Liver (tissue), 7 donors: ENCODE measurements at regions not wholly inside any gene's neighbourhood (a gene's known extent, or its start where the extent isn't known, plus 50 kb on each side); places are given as distances from the start of the nearest gene placed in this dataset.

Source experiments
- DNase-seq: peaks from one replicate; pipeline ENCODE4 v3.0.0-alpha.2; 2017; ENCODE audit warnings: low spot score
- H3K27ac ChIP-seq, 2 donors: one replicate each; pipeline ENCODE4 v1.7.0; 2013; ENCODE audit warnings: inconsistent platforms in 2 of 2, low read length in 2 of 2, control low read depth in 1 of 2, low read depth in 1 of 2, mild to moderate bottlenecking in 1 of 2
- H3K27me3 ChIP-seq, 4 donors: one replicate each; pipeline versions ENCODE4 v1.6.1 to v1.7.0; 2013; ENCODE audit warnings: low read length in 3 of 4, inconsistent platforms in 1 of 4, mild to moderate bottlenecking in 1 of 4, moderate library complexity in 1 of 4; ENCODE audit not compliant: control insufficient read depth in 4 of 4, insufficient read depth in 4 of 4
- H3K36me3 ChIP-seq, 4 donors: one replicate each; pipeline versions ENCODE4 v1.6.1 to v1.7.0; 2013; ENCODE audit warnings: low read length in 3 of 4, mild to moderate bottlenecking in 3 of 4, low read depth in 1 of 4, moderate library complexity in 1 of 4; ENCODE audit not compliant: control insufficient read depth in 4 of 4, insufficient read depth in 3 of 4
- H3K4me1 ChIP-seq, 4 donors: one replicate each; pipeline versions ENCODE4 v1.6.1 to v1.7.0; 2013; ENCODE audit warnings: low read length in 3 of 4, mild to moderate bottlenecking in 3 of 4, moderate library complexity in 1 of 4; ENCODE audit not compliant: control insufficient read depth in 4 of 4, insufficient read depth in 4 of 4
- H3K4me3 ChIP-seq, 3 donors: one replicate each; pipeline versions ENCODE4 v1.6.1 to v1.7.0; 2013; ENCODE audit warnings: low read length in 3 of 3, control low read depth in 1 of 3, low read depth in 1 of 3, mild to moderate bottlenecking in 1 of 3
- H3K9ac ChIP-seq, 2 donors: one replicate each; pipeline ENCODE4 v1.7.0; 2013; ENCODE audit warnings: low read length in 2 of 2, mild to moderate bottlenecking in 2 of 2, moderate library complexity in 2 of 2, control low read depth in 1 of 2, low read depth in 1 of 2
- H3K9me3 ChIP-seq, 4 donors: one replicate each; pipeline versions ENCODE4 v1.6.1 to v1.7.0; 2013; ENCODE audit warnings: low read length in 3 of 4; ENCODE audit not compliant: control insufficient read depth in 4 of 4
- FOXA1 ChIP-seq: IDR thresholded peaks from 2 replicates; pipeline ENCODE4 v1.6.1; 2016; ENCODE audit warnings: antibody characterized with exemption
- FOXA2 ChIP-seq: IDR thresholded peaks from 2 replicates; pipeline ENCODE4 v1.6.1; 2016; ENCODE audit warnings: antibody characterized with exemption
- GABPA ChIP-seq, 2 donors: IDR thresholded peaks in 1 of 2; conservative IDR thresholded peaks in 1 of 2; 2 replicates each; pipeline ENCODE4 v1.6.1; 2016; ENCODE audit warnings: antibody characterized with exemption in 2 of 2, mild to moderate bottlenecking in 1 of 2, moderate library complexity in 1 of 2
- HNF4A ChIP-seq, 2 donors: conservative IDR thresholded peaks; 2 replicates each; pipeline ENCODE4 v1.6.1; 2016; ENCODE audit warnings: antibody characterized with exemption in 2 of 2, mild to moderate bottlenecking in 2 of 2
- HNF4G ChIP-seq: IDR thresholded peaks from 2 replicates; pipeline ENCODE4 v1.6.1; 2016; ENCODE audit warnings: antibody characterized with exemption
- JUND ChIP-seq, 2 donors: IDR thresholded peaks; 2 replicates each; pipeline ENCODE4 v1.6.1; 2016; ENCODE audit warnings: antibody characterized with exemption in 2 of 2
- RAD21 ChIP-seq, 2 donors: IDR thresholded peaks; 2 replicates each; pipeline ENCODE4 v1.6.1; 2016; ENCODE audit warnings: antibody characterized with exemption in 2 of 2, mild to moderate bottlenecking in 2 of 2
- RXRA ChIP-seq, 2 donors: IDR thresholded peaks; 2 replicates each; pipeline ENCODE4 v1.6.1; 2017 to 2018; ENCODE audit warnings: antibody characterized with exemption in 2 of 2, mild to moderate bottlenecking in 1 of 2
- SP1 ChIP-seq: IDR thresholded peaks from 2 replicates; pipeline ENCODE4 v1.6.1; 2018; ENCODE audit warnings: antibody characterized with exemption, mild to moderate bottlenecking
- TAF1 ChIP-seq: conservative IDR thresholded peaks from 2 replicates; pipeline ENCODE4 v1.6.1; 2016; ENCODE audit warnings: antibody characterized with exemption, mild to moderate bottlenecking
- YY1 ChIP-seq: IDR thresholded peaks from 2 replicates; pipeline ENCODE4 v1.6.1; 2016; ENCODE audit warnings: antibody characterized with exemption, mild to moderate bottlenecking
- TF ChIP-seq, protein P1 (sequence below): fragments of 150-350 bp; IDR thresholded peaks from 2 replicates; pipeline ENCODE4 v1.5.1; 2017; ENCODE audit warnings: improper control_type of control experiment, low read depth, low read length; ENCODE audit not compliant: missing input control
- TF ChIP-seq, protein P2 (sequence below): IDR thresholded peaks from 2 replicates; pipeline ENCODE4 v1.6.1; 2016; ENCODE audit warnings: antibody characterized with exemption
- TF ChIP-seq, protein P3 (sequence below): IDR thresholded peaks from 2 replicates; pipeline ENCODE4 v1.6.1; 2016; ENCODE audit warnings: antibody characterized with exemption
- TF ChIP-seq, protein P4 (sequence below): IDR thresholded peaks from 2 replicates; pipeline ENCODE4 v1.6.1; 2016; ENCODE audit warnings: antibody characterized with exemption
- TF ChIP-seq, protein P5 (sequence below): IDR thresholded peaks from 2 replicates; pipeline ENCODE4 v1.6.1; 2016; ENCODE audit warnings: antibody characterized with exemption, mild to moderate bottlenecking
- donor health status: healthy.
- donor health status: healthy.
- donor health status: healthy.
- donor health status: healthy.

DNA sequence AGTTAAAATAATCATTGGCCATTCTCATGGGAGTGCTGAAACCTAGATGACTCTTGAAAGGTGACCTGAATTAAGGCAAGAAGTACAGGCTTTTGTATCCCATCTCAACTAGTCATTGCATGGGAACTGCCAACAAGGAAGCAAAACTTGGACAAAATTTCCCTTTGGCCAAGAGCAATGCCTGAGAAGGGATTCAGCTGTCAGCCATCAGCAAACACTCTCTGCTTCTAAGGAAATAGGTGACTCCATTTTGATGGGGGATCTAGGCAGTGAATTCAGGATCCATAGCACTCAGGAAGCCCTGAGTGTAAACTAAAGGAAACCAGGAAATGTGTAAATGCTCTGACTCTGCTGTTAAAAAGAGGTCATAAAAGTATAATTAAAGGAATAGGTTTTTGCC lies 221.5 kb upstream of the TMEM229A start:
- TF ChIP-seq, protein P1, sequence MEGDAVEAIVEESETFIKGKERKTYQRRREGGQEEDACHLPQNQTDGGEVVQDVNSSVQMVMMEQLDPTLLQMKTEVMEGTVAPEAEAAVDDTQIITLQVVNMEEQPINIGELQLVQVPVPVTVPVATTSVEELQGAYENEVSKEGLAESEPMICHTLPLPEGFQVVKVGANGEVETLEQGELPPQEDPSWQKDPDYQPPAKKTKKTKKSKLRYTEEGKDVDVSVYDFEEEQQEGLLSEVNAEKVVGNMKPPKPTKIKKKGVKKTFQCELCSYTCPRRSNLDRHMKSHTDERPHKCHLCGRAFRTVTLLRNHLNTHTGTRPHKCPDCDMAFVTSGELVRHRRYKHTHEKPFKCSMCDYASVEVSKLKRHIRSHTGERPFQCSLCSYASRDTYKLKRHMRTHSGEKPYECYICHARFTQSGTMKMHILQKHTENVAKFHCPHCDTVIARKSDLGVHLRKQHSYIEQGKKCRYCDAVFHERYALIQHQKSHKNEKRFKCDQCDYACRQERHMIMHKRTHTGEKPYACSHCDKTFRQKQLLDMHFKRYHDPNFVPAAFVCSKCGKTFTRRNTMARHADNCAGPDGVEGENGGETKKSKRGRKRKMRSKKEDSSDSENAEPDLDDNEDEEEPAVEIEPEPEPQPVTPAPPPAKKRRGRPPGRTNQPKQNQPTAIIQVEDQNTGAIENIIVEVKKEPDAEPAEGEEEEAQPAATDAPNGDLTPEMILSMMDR = no peak
- TF ChIP-seq GABPA (IDR thresholded peaks at IDR 0.05 in 1 of 2, conservative IDR thresholded peaks at IDR 0.05 in 1 of 2) = no peak
- TF ChIP-seq HNF4A (conservative IDR thresholded peaks at IDR 0.05) = no peak
- TF ChIP-seq HNF4G = no peak
- no peak overlapping the region for H3K4me3 ChIP-seq
- H3K9ac ChIP-seq = no peak overlapping the region
- no peak for DNase-seq
- H3K9me3 ChIP-seq = peaks cover 0 to 3% (median 0%) of the 10 kb centered on the region in 4 donors
- no peaks in the 10 kb centered on the region for H3K4me1 ChIP-seq
- H3K36me3 ChIP-seq = no peaks in the 10 kb centered on the region
- H3K27ac ChIP-seq = no peak overlapping the region
- no peaks in the 10 kb centered on the region for H3K27me3 ChIP-seq

DNA sequence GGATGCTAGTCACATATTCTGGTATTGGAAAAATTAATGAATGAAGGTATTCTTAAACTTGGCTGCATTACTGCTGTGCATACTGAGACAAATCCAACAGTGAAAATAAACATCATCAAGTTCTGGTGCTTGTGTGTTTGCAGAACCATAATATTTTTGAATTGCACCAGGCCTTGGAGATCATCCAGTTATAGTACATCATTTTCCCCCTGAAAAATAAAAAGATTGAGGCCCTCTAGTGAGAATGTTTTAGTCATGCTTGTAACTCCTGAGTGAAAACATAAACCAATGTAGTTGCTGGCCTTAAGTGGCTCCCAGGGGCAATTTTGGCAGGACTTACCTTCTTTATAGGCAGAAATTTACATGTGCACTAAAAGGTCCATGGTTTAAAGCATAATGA lies 218.8 kb upstream of the TMEM229A start:
- Histone ChIP-seq H3K4me1 (no peaks in the 10 kb centered on the region), H3K9ac (no peak overlapping the region), H3K9me3 (peaks cover 0 to 3% (median 0%) of the 10 kb centered on the region in 4 donors), H3K4me3 (no peak overlapping the region), H3K27ac (no peak overlapping the region), H3K27me3 (no peaks in the 10 kb centered on the region), H3K36me3 (no peaks in the 10 kb centered on the region)
- no peak for DNase-seq
- no peak for TF ChIP-seq SP1
- TF ChIP-seq FOXA2 = no peak
- TF ChIP-seq GABPA (IDR thresholded peaks at IDR 0.05 in 1 of 2, conservative IDR thresholded peaks at IDR 0.05 in 1 of 2) = no peak
- TF ChIP-seq FOXA1 = no peak
- TF ChIP-seq, protein P2, sequence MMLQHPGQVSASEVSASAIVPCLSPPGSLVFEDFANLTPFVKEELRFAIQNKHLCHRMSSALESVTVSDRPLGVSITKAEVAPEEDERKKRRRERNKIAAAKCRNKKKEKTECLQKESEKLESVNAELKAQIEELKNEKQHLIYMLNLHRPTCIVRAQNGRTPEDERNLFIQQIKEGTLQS = no peak
- TF ChIP-seq TAF1 = no peak
- TF ChIP-seq HNF4A (conservative IDR thresholded peaks at IDR 0.05) = no peak
- TF ChIP-seq HNF4G = no peak
- TF ChIP-seq, protein P3, sequence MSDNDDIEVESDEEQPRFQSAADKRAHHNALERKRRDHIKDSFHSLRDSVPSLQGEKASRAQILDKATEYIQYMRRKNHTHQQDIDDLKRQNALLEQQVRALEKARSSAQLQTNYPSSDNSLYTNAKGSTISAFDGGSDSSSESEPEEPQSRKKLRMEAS = no peak
- TF ChIP-seq RAD21 (IDR thresholded peaks at IDR 0.05) = no peak
- TF ChIP-seq, protein P4, sequence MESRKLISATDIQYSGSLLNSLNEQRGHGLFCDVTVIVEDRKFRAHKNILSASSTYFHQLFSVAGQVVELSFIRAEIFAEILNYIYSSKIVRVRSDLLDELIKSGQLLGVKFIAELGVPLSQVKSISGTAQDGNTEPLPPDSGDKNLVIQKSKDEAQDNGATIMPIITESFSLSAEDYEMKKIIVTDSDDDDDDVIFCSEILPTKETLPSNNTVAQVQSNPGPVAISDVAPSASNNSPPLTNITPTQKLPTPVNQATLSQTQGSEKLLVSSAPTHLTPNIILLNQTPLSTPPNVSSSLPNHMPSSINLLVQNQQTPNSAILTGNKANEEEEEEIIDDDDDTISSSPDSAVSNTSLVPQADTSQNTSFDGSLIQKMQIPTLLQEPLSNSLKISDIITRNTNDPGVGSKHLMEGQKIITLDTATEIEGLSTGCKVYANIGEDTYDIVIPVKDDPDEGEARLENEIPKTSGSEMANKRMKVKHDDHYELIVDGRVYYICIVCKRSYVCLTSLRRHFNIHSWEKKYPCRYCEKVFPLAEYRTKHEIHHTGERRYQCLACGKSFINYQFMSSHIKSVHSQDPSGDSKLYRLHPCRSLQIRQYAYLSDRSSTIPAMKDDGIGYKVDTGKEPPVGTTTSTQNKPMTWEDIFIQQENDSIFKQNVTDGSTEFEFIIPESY = no peak
- no peak for TF ChIP-seq RXRA (IDR thresholded peaks at IDR 0.05)
- TF ChIP-seq YY1 = no peak
- TF ChIP-seq, protein P5, sequence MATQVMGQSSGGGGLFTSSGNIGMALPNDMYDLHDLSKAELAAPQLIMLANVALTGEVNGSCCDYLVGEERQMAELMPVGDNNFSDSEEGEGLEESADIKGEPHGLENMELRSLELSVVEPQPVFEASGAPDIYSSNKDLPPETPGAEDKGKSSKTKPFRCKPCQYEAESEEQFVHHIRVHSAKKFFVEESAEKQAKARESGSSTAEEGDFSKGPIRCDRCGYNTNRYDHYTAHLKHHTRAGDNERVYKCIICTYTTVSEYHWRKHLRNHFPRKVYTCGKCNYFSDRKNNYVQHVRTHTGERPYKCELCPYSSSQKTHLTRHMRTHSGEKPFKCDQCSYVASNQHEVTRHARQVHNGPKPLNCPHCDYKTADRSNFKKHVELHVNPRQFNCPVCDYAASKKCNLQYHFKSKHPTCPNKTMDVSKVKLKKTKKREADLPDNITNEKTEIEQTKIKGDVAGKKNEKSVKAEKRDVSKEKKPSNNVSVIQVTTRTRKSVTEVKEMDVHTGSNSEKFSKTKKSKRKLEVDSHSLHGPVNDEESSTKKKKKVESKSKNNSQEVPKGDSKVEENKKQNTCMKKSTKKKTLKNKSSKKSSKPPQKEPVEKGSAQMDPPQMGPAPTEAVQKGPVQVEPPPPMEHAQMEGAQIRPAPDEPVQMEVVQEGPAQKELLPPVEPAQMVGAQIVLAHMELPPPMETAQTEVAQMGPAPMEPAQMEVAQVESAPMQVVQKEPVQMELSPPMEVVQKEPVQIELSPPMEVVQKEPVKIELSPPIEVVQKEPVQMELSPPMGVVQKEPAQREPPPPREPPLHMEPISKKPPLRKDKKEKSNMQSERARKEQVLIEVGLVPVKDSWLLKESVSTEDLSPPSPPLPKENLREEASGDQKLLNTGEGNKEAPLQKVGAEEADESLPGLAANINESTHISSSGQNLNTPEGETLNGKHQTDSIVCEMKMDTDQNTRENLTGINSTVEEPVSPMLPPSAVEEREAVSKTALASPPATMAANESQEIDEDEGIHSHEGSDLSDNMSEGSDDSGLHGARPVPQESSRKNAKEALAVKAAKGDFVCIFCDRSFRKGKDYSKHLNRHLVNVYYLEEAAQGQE = no peak
- TF ChIP-seq JUND (IDR thresholded peaks at IDR 0.05) = no peak
- TF ChIP-seq, protein P1 = no peak
